DOHH2 (cell line): ENCODE measurements at regions not wholly inside any gene's neighbourhood (a gene's known extent, or its start where the extent isn't known, plus 50 kb on each side); places are given as distances from the start of the nearest gene placed in this dataset.

ENCODE experiments used
- H3F3A ChIP-seq: fragments of 200-600 bp; sonication (generic), shearing (Covaris generic); 2 replicates; pipeline ENCODE4 v1.6.0; 2016; ENCODE audit warnings: antibody characterized with exemption, mild to moderate bottlenecking; ENCODE audit not compliant: control insufficient read depth, insufficient read depth
- H3K27ac ChIP-seq: fragments of 200-600 bp; sonication (generic); 2 replicates; pipeline ENCODE4 v1.5.1; 2014; ENCODE audit warnings: low read depth, mild to moderate bottlenecking, low read length, moderate library complexity
- H3K27me3 ChIP-seq: fragments of 200-600 bp; sonication (generic); 2 replicates; pipeline ENCODE4 v1.6.1; 2014; ENCODE audit warnings: mild to moderate bottlenecking, low read length, mixed read lengths; ENCODE audit not compliant: control insufficient read depth
- H3K36me3 ChIP-seq: fragments of 200-600 bp; sonication (generic); 2 replicates; pipeline ENCODE4 v1.6.1; 2014; ENCODE audit warnings: mild to moderate bottlenecking, low read length, moderate library complexity, mixed read lengths; ENCODE audit not compliant: control insufficient read depth
- H3K4me1 ChIP-seq: fragments of 200-600 bp; sonication (generic); 2 replicates; pipeline ENCODE4 v1.6.1; 2014; ENCODE audit warnings: mild to moderate bottlenecking, low read length, mixed read lengths; ENCODE audit not compliant: control insufficient read depth
- H3K4me2 ChIP-seq: fragments of 200-600 bp; sonication (generic); 2 replicates; pipeline ENCODE4 v1.6.0; 2014; ENCODE audit warnings: mild to moderate bottlenecking, low read length, moderate library complexity
- H3K4me3 ChIP-seq: fragments of 200-600 bp; sonication (generic); 2 replicates; pipeline ENCODE4 v1.5.1; 2014; ENCODE audit warnings: mild to moderate bottlenecking, low read length, mixed read lengths
- H3K79me2 ChIP-seq: fragments of 200-600 bp; sonication (generic); 2 replicates; pipeline ENCODE4 v1.6.1; 2014; ENCODE audit warnings: mild to moderate bottlenecking, low read length, mixed read lengths; ENCODE audit not compliant: control insufficient read depth
- H3K9me2 ChIP-seq: fragments of 200-600 bp; sonication (generic); replicated peaks from 2 replicates; pipeline ENCODE4 v1.6.1; 2014; ENCODE audit warnings: mild to moderate bottlenecking, low read length, mixed read lengths; ENCODE audit not compliant: control insufficient read depth
- H3K9me3 ChIP-seq: fragments of 200-600 bp; sonication (generic); 2 replicates; pipeline ENCODE4 v1.6.1; 2014; ENCODE audit warnings: antibody characterized with exemption, low read length, mixed read lengths; ENCODE audit not compliant: control insufficient read depth, insufficient read depth
- H4K20me1 ChIP-seq: fragments of 200-600 bp; sonication (generic); 2 replicates; pipeline ENCODE4 v1.6.0; 2014; ENCODE audit warnings: low read depth, mild to moderate bottlenecking, antibody characterized with exemption, low read length, moderate library complexity; ENCODE audit not compliant: control insufficient read depth, insufficient read depth
- CTCF ChIP-seq: fragments of 200-600 bp; sonication (generic); IDR thresholded peaks from one replicate; pipeline ENCODE4 v1.5.1; 2014; ENCODE audit warnings: antibody characterized with exemption, mild to moderate bottlenecking, low read depth, low read length; ENCODE audit not compliant: poor library complexity, severe bottlenecking
- EZH2phosphoT487 ChIP-seq: fragments of 200-600 bp; sonication (generic); IDR thresholded peaks from 2 replicates; pipeline ENCODE4 v1.6.1; 2017; ENCODE audit warnings: borderline replicate concordance, mild to moderate bottlenecking, antibody characterized with exemption, low read length, moderate library complexity, mixed read lengths

DNA sequence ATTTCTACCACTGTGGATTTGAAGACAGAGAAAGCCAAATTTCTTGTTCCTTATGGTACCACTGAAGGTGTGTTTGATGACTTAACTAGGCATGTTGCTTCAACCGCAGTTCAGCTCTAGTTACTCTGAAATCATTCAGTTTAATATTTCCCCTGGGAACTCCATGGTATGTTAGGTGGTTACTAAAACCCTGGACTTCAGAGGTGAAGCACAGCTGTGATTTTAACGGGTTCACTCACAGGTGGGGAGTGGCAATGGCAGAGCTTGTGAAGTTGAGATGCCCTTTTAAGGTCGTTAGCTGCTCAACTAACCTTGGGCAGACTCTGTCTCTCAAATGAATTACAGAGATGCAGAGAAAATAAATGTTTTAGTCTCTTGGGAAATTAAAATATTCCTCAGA lies 163.6 kb upstream of the PHYHIPL start:
- no peak for TF ChIP-seq CTCF
- no peak for TF ChIP-seq EZH2phosphoT487
- no peaks in the 10 kb centered on the region for H4K20me1 ChIP-seq
- no peaks in the 10 kb centered on the region for H3K27me3 ChIP-seq
- H3K4me1 ChIP-seq: peaks cover 6% of the 10 kb centered on the region; the same call in 1 of the 2 replicates
- no peaks in the 10 kb centered on the region for H3K9me3 ChIP-seq
- no peak overlapping the region for H3K27ac ChIP-seq
- no peaks in the 10 kb centered on the region for H3K79me2 ChIP-seq
- H3K4me2 ChIP-seq: no peak overlapping the region
- H3K36me3 ChIP-seq: no peaks in the 10 kb centered on the region
- no peak overlapping the region for H3K4me3 ChIP-seq
- no peaks in the 10 kb centered on the region for H3K9me2 ChIP-seq
- no peaks in the 10 kb centered on the region for H3F3A ChIP-seq

- Histone ChIP-seq H3K79me2 (no peaks in the 10 kb centered on the region), H3K4me1 (no peaks in the 10 kb centered on the region; the same call in 1 of the 2 replicates), H3K27ac (no peak overlapping the region), H3K4me3 (no peak overlapping the region), H3K9me2 (no peaks in the 10 kb centered on the region), H3K4me2 (no peak overlapping the region), H3K36me3 (no peaks in the 10 kb centered on the region), H3F3A (no peaks in the 10 kb centered on the region), H3K27me3 (no peaks in the 10 kb centered on the region), H3K9me3 (no peaks in the 10 kb centered on the region), H4K20me1 (no peaks in the 10 kb centered on the region)
- no peak for TF ChIP-seq CTCF
- no peak for TF ChIP-seq EZH2phosphoT487
Measured at GRCh38 chr10:59016043-59016442, 160.4 kb upstream of the PHYHIPL start.

DNA sequence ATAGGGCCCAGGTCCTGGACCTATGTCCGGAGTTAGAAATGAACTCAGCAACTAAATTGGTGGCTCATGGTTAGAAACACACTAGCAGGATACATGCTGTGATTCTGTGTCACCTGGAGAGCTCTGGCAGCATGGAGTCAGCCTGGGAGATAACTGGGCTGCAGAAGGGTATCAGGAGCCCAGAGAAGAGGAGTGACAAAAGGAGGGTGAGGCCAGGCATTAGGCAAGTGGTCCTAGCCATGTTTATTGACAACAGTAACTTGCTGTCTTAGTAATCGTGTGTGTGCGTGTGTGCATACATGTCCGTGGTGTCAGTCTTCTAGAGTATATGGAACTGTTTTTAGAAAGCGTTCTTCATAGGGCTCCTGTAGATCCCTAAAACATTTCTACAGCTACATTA lies 157.5 kb upstream of the PHYHIPL start:
- Histone ChIP-seq H3K4me1 (no peaks in the 10 kb centered on the region; the same call in 1 of the 2 replicates), H3K9me3 (no peaks in the 10 kb centered on the region), H3K4me2 (no peak overlapping the region), H3K4me3 (no peak overlapping the region), H3K9me2 (no peaks in the 10 kb centered on the region), H3F3A (no peaks in the 10 kb centered on the region), H4K20me1 (no peaks in the 10 kb centered on the region), H3K79me2 (no peaks in the 10 kb centered on the region), H3K27me3 (no peaks in the 10 kb centered on the region), H3K27ac (no peak overlapping the region), H3K36me3 (no peaks in the 10 kb centered on the region)
- TF ChIP-seq CTCF: no peak
- TF ChIP-seq EZH2phosphoT487: no peak
